ENCODE measurements at regions not wholly inside any gene's neighbourhood (a gene's known extent, or its start where the extent isn't known, plus 50 kb on each side); places are given as distances from the start of the nearest gene placed in this dataset.

DNA sequence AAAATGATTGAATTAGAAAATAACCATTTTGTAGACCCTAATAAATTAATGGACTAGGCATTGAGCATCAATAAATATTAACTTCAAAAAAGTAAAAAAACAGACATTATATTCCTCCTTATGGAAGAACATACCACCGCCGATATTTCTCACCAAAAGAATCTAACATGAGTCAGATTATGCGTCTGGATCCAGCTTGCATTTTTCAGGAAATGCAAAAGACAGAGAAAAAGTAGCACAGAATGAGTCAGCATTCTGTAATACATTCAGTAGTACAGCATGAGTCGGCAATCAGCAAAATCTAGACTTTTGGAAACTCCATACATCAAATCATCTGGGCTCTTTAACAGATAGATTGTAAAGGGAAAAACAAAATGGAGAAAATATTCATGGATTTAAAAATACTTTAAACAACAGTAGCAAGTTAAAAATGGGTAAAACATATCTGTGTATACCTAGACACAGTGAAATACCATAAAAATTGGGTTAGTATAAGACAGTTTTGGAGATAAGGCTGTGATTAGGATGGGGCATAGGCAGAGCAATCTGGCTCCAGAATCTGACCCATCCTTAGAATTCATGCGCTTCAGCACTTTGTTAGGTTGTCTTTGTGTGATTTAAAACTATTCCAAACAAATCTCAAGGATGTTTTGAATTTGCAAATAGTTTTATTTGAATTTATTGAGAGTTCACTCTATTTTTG is 633.0 kb upstream of the FAM241A start:
- no peak for TF ChIP-seq CTCF (IDR thresholded peaks at IDR 0.05)
- TF ChIP-seq POLR2A (IDR thresholded peaks at IDR 0.05) = no peak
